NCI-H2029 treated with DMSO at 0.1 percent for 48 hours (cell line): ENCODE measurements at regions not wholly inside any gene's neighbourhood (a gene's known extent, or its start where the extent isn't known, plus 50 kb on each side); places are given as distances from the start of the nearest gene placed in this dataset.

Experiments
- DNase-seq: peaks from one replicate; lab custom pipeline; 2025; lab: John Stamatoyannopoulos, UW

DNA sequence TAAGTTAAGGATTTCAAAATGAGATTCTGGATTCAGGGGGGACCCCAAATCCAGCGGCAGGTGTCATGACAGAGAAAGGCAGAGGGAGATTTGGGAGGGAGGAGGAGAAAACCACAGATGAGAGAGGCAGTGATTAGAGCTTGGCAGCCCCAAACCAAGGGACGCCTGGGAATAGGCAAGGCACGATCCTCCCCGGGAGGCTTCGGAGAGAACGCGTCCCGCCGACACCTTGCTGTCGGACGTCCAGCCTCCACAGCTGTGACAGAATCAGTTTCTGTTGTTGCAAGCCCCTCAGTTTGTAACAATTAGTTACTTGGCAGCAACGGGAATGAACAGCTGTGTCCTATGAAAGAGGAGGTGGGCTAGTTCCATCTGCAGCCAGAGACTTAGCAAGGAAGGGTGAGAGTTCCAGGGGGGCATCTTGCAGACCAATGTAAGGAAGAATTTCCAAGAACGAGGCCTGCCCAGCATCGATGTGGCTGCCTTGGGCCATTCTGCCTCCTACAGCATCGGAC is 110.7 kb upstream of the SDK2 start:
- no peak for DNase-seq

DNA sequence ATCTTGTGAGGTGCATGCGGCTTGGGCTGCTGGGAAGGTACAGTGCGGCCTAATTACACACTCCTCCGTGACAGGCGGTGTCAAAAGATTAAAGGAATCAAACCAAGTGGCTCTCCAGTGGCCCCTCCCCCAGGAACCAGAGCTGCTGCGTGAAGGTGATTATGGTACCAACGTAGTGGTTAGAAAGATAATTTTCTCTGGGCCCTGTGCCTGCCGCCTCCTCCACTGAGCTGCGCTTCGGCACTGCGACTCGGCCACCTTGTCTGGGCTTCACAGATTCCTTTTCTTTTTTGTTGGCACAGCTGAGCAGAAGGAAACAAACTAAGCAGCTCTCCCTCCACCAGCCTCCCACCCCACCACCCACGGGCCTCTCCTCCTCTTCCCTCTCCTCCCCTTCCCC is 113.2 kb upstream of the SDK2 start:
- DNase-seq: peak; percentile 86

DNA sequence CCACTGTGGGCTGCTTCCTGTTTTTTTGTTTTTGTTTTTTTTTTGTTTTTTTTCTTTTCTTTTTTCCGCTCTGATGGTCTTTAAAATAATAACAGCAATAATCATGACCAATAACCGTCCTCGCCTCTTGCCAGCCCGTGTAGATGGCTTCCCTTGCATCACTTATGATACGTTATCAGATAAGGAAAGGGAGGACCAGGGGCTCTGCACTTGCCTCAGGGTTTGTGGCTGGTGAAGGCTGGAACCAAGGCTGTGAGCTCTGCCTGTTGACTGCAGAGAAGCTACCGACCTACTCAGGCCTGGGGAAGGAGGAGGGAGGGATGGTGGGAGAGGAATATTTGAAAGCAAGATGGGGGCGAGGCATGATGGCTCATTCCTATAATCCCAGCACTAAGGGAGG is 114.0 kb upstream of the SDK2 start:
- no peak for DNase-seq

DNA sequence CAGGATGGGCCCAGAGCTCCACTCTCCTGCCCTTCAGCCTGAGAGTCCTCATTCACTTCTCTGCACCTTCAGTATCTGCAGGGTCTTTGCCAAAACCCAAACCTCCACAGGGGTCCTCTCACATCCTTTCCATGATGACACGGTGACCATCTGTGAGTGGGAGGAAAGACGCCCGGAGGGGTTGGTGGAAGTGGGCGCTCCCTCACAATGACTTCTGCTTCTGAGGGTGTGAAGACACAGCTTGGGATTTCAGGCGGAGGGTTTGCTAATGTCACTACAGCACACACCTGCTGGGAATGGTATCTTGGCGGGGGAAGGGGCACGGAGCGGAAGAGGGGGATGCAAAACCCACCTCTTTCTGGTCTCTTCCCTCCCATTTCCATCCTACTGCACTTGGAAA is 115.1 kb upstream of the SDK2 start:
- no peak for DNase-seq

DNA sequence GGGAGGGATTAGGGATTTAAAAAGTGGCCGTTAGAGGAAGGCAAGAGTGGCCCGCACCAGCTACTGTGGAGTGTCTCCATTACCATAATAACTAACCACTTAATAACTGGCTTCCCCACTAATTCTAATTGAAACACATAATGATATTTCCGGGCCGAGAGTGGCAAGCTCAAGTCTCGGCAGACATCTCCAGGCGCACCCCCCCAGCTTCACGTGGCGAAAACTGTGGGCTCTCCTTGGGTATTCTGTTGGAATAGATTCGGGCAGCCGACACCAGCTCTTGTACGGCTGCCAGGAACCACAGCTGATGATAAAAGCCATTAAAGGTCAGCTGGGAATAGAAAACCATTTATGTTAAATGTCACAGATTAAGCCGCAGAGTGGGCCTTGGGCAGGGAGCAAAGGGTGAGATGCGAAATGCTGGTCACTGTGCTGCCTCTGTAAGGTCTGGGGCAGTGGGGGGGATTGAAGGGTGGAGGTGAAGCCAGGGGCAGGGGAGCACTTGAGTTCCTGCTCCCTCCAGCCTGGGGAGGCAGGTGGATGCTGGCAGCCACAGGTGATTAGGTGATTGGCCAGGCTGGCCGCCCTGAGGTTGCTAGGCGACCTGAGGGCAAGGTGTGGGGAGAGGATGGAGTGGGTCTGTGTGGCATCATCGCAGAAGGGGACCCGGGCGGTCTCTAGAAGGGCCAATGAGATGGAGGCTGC is 115.6 kb upstream of the SDK2 start:
- no peak for DNase-seq

DNA sequence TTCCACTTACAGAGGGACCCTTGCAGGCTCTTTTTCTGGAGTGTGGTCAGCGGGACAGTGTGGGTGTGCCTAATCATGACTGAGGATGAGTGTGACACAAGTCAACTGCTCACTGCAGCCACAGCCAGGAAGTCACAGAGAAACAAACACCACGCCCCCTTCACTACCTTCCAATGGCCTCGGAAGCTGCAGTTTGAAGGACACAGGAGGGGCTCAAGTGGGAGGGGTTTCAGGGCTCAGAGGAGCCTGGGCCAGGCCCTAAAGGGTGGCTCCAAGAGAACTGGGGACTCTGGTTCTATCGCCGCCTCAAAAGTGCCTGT is 116.2 kb upstream of the SDK2 start:
- no peak for DNase-seq

DNA sequence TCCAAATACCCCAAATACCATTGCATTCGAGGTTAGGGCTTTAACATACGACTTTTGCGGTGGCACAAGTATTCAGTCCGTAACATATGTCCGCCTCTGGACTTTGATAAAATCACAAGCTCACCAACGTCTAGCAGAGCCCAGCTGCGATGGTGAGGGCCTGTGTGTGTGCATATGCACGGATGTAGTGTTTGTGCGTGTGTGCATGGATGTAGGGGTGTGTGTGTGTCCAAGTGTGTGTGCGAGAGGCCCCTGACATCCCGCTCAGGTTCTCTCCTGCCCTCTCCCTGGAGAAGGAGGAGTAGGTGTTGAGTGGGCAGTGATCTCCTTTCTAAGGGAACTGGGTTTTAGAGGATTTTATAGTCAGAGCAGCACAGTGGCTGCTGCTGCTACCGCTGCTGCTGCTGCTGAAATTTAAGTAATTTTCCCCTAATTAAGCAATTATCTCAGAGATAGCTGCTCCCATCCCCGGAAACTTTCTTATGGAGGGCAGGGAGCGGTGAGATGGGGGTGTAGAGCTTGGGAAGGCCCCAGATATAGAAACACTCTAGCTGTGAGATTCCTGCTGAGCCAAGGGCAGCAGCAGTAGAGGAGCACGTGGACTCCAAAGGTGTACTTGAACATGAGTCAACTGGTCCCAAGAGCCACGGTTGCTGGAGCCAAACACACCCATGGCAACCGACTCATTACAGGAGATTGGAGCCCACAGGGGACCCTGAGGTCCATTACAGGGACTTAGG is 121.7 kb upstream of the SDK2 start:
- DNase-seq: no peak

DNA sequence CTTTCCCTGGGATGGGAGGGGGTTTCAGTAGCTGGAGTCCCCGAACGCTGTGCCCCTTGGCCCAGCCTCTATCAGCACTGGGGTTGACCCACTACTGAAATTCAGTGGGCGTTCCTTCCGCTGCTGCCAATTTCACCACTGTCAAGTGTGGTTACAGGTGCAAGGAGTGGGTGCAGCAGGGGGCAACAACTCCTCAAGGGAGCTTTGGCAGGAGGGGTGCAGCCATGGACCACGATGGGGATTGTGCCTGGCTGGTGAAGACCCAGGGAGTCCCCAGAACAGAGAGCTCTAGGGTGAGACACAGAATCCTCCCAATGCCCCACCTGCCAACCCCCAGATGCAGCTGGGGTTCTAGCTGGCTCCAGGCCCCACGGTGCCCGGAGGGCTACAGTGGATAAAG is 123.5 kb upstream of the SDK2 start:
- no peak for DNase-seq

DNA sequence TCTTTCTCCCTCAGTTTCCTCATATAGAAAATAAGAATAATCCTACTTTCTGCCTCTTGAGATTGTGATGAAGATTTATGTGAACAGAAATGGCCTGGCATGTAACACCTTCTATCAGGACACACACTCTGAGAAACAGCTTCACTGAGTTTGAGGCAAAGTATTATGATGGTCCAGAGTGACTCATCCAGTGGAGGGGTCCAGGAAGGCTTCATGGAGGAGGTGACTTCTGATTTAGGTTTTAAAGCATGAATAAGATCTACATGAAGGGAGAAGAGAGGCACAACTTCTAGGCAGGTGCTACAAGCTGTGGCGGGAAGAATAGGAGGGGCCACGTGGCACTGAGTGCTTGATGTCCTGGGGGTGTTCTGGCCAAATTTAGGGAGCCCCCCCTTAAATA is 124.4 kb upstream of the SDK2 start:
- DNase-seq: no peak

DNA sequence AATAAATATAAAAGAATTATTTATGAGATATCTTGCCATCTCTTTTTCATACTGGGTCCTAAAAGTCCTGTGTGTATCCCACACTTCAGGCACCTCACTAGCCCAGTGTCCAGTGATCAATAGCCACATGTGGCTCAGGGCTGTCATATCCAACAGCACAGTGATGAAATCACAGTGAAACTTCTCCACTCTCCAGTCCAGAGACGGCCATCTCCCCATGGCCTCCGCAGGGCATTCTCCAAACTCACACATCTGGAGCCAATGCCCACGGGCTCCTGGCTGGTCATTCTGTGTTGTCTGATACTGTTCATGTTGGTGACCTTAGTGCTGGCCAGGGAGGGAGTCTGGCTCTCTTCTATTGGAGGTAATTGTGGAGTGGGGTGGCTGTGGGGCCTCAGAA is 125.2 kb upstream of the SDK2 start:
- no peak for DNase-seq

DNA sequence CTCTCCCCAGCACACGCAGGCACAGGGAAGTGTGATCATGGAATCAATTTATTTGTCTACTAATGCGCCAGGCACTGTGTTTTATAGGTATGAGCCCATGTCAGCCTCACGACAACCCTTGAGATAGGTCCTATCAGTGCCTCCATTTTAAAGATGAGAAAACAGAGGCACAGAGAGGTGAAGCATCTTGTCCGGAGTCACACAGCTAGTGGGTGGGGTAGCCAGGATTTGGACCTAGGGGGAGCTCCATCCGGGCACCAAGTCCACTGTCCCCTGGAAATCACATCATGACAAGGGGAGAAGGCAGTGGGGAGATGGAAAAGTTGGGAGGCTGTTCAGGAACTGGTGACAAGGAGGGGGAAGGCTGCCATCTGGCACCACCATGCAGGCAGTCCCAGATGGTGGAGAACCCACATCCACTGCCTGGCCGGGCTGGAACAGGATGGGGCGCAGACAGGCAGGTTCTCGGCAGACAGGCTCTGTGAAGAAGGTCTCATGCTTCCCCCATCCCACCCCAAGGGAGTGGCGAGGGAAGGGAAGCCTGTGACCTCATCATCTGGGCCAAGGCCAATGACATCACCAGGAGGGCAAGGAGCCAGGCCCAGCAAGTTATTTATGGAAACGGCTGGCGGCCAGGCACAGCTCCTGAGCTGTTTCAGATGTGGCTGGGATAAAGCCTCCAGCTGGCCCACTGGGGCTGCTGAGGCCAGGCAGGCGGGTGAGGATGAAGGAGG is 126.0 kb upstream of the SDK2 start:
- DNase-seq: peak; percentile 61

DNA sequence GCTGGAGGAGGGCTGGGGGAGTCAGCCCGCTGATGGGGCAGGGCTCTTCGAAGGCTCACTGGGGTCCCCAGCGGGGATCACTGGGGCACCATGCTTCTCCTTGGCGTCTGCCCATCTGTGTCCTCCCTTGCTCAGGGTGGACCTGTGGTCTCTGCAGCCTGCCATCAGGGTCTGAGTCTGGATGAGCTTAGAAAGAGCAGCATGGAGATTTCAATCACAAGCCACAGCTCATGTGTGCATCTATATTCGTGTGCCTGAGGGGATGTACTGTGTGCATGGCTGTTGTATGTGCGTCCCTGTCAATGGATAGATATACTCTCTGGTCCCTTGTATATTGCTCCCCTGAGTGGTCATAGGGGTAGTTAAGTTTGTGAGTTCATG is 126.6 kb upstream of the SDK2 start:
- DNase-seq: no peak

DNA sequence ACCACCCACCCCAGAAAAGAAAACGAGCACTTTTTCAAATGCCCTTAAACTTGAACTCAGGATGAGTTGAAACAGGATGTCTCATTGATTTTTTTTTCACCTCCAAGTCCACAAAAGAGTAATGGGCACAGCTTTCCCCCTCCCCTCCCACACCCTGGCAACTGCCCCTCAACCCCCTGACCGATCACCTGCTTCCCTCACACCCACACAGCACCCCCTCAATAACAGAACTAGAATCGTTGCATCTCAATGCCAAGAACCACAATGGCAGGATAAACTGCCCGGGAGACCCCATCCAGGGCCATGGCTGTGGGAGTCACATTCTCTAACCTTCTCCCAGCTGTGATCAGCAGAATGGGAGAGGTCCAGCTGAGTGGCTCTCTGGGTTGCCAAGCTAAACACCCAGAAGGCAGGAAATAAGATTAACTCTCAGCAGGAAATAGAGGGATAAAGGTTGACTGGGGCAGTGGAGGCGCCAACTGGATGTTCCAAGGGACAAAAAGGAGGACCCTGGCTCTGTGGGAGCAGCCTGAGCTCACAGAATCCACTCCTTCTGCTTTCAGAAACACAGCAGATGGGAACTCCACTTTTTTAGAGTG is 128.0 kb upstream of the SDK2 start:
- no peak for DNase-seq

DNA sequence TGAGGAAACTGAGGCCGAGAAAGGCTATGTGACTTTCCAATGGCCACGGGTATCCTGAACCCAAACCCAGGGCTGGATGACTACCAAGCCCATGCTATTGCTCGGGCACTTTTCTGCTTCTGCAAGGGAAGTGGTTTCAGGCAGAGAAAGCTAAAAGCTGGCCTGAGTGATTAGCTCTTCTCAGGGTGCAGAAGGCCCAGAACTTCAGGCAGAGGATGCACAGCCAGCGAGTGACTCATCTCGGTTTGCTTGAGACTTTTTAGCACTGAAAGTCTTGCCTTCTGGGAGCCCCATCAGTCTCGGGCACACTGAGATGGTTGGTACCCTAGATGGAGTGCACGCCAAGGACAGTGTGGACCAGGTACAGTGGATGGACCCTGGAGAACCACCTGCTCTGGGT is 129.5 kb upstream of the SDK2 start:
- no peak for DNase-seq

DNA sequence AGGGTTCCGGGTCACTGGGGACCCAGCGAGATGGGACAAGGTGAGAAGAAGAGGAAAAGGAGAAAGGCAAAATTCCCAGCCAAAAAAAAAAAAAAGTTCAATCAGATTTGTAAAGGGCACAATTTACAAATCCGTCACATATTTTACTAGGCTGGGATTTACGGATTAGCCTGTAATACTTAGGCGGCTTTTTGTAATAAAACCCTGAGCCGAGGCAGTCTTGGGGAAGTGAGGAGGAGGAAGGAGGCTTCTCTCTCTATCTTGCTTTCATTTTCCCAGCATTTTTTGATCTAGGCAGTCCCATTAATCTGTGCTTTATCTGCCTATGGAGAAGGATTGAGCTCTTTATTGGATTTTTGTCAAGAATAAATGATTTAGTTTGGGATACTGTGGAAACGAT is 130.6 kb upstream of the SDK2 start:
- no peak for DNase-seq

DNA sequence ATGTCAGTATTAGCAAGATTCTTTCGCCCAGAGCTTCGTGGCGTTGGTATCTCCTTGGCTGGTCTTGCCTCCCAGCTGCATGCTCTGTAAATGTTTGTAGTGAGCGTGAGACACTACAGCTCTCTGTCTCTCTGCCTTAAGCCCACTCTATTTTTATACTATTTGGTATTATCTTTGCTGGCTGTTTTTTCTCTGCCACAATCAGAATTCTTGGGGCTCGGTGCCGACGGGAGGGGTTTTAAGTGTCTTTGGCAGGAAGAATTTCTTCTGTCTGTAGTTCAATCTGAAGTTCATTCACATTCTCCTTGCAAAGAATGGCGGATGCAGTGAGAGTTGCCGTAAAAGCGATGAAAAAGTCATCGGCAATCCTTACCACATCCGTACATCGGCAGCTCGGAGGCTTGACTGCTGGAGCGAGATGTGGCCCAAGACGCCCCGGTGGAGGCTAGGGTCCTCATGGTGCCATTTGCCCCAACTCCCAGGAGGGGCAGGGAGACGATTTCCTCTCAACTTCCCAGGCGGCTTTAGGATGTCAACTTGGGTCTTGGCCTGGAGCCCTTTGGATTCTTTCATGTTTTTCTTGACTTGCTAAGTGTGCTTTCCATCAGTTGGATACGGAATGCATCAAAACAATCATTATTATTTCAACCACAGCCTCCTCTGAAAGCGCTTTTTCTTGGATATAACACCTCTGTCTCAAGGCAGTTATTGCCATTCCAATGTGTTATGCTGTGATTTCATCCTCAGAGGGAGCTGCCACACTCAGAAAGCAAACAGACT is 132.3 kb upstream of the SDK2 start:
- no peak for DNase-seq

DNA sequence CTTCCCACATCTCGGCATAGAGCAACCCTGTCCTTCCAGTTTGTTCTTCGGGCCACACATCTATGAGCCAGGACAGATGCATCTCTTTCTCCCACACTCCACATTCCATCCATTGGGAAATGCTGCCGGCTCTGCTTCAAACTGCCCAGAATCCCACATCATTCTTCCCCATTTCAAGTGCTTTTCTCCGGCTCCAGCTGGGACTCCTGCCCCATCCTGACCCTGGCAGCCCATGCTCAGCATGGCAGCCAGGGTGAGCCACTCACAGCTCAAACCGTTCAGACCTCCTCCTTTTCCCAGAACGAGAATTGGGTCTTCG is 132.8 kb upstream of the SDK2 start:
- DNase-seq: no peak

DNA sequence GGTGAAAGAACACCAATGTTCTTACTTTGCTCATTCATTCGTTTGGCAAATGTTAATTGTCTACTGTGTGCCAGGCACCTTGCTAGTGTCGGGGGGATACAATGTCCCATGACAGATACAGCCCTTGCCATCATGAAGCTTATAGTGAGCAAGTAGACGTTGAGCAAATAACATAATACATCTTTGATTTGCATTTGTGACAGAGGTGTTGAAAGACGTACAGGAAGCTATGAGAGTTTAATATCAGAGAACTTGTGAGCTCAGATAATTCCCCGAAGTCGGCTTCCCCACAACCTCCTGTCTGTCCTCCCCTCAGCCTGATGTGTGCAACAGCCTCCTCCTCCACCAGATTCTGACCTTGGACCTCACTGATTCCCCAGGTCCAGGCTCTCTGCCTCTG is 138.0 kb upstream of the SDK2 start:
- DNase-seq: no peak

DNA sequence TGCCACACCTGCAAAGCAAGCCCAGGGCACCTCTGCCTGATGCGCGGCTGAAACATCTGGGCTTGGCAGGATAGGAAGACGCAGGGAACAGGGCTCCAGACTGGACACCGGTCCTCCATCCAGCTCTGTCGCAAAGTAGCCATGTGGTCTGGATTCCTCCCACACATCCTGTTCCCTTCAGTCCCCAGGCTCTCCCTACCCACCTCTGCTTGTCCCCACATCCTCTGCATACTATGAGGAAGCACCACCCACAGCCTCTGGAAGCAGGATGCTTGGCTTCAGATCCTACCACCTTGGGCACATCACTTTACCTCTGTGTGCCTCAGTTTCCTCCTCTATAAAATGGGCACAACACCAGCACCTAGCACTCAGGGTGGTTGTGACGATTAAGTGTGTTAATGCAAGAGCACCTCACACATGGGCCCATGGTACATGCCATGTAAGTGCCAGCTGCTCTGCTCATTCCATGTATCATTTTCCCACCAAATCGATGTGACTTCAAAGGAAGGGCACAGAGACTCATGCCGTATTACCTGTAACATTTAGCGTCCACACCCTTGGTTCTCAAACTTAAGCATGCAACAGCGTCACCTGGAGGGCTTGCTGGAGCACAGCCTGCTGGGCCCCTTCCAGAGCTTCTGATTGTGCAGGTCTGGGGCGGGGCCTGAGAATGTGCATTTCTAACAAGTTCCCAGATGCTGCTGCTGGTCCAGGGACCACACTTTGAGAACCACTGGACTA is 138.6 kb upstream of the SDK2 start:
- DNase-seq: no peak

DNA sequence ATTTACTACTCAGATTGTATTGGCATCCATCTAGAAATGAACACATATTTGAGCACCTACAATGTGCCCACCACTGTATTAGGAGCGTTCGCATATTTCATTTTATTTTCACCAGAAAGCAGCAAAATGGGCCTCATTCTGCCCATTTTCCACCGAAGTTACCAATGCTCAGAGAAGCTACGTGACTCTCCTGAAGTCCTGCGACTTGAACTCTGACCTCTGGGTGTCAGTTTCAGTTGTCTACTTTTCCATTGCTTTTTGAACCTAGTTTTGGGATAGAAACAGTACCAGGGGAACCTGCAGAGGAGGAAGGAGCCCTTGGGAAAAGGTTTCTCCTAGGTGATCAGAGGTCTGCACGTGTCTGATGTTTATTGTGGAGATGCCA is 139.1 kb upstream of the SDK2 start:
- no peak for DNase-seq

DNA sequence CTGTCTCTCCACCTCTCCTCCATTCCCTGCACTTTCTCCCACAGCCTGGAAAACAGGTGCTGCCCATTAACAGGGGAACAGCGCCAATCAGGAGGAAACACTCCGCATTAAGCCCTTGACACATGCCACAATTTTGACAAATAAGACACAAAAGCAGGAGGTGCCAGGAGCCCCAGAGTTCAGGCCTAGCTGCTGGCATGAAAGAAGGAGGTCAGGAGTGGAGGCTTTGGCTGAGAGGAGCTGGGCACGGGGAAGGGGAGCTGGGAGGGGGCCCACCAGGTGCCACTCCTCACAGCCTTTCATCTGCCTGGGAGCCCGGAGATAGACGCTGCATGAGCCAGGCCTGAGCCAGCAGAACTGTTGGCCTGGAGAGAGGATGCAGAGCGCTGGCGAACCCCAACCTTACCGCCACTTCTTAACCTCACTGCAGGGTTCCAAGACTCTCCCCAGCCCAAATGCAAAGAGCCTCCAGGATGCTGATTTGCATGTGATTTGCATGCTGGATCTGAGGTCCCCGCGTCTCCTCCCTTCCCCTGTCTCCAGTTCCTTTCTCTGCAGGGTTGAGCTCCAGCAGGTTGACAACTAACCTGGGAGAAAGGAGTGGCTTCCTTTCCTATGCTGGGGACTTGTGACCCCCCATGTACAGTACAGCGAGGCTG is 139.8 kb upstream of the SDK2 start:
- DNase-seq: no peak
